DND-41 (cell line): ENCODE measurements at regions not wholly inside any gene's neighbourhood (a gene's known extent, or its start where the extent isn't known, plus 50 kb on each side); places are given as distances from the start of the nearest gene placed in this dataset.

Experiments used
- ATAC-seq: fragments of 200-7000 bp; cut with Tn5 transposase; 3 replicates; pipeline ENCODE4 v1.9.1; 2021; ENCODE audit warnings: low read depth; ENCODE audit not compliant: insufficient read depth
- DNase-seq: peaks from one replicate; pipeline ENCODE4 v3.0.0-alpha.2; 2020
- H2AFZ ChIP-seq: 2 replicates; pipeline ENCODE4 v1.6.0; 2012; ENCODE audit warnings: low read depth, low read length
- H3K27ac ChIP-seq: 2 replicates; pipeline ENCODE4 v1.5.1; 2012; ENCODE audit warnings: low read length, inconsistent platforms
- H3K27me3 ChIP-seq: fragments of 200-600 bp; sonication (generic); 2 replicates; pipeline ENCODE4 v1.6.0; 2012; ENCODE audit warnings: low read length, mild to moderate bottlenecking, inconsistent platforms; ENCODE audit not compliant: insufficient read depth, poor library complexity
- H3K36me3 ChIP-seq: 2 replicates; pipeline ENCODE4 v1.5.1; 2012; ENCODE audit warnings: low read length, inconsistent platforms; ENCODE audit not compliant: insufficient read depth
- H3K4me1 ChIP-seq: 2 replicates; pipeline ENCODE4 v1.5.1; 2012; ENCODE audit warnings: mild to moderate bottlenecking, low read length; ENCODE audit not compliant: insufficient read depth
- H3K4me2 ChIP-seq: 2 replicates; pipeline ENCODE4 v1.6.0; 2012; ENCODE audit warnings: mild to moderate bottlenecking, moderate library complexity, low read length, inconsistent platforms; ENCODE audit not compliant: insufficient read depth
- H3K4me3 ChIP-seq, 2 experiments: fragments of 200-600 bp in 1 of 2; shearing (Covaris generic) in 1 of 2; 2 replicates each; pipeline ENCODE4 v1.5.1; 2012 to 2016; ENCODE audit warnings: inconsistent platforms in 2 of 2, low read length in 2 of 2, mild to moderate bottlenecking in 2 of 2, low read depth in 1 of 2, moderate library complexity in 1 of 2
- H3K79me2 ChIP-seq: 2 replicates; pipeline ENCODE4 v1.6.0; 2012; ENCODE audit warnings: low read length, inconsistent platforms; ENCODE audit not compliant: insufficient read depth
- H3K9ac ChIP-seq: 2 replicates; pipeline ENCODE4 v1.6.0; 2012; ENCODE audit warnings: low read depth, mild to moderate bottlenecking, inconsistent platforms, low read length, moderate library complexity
- H3K9me3 ChIP-seq: 2 replicates; pipeline ENCODE4 v1.5.1; 2012; ENCODE audit warnings: low read length, moderate library complexity, mild to moderate bottlenecking, inconsistent platforms; ENCODE audit not compliant: insufficient read depth, severe bottlenecking
- H4K20me1 ChIP-seq: 2 replicates; pipeline ENCODE4 v1.6.0; 2012; ENCODE audit warnings: low read length; ENCODE audit not compliant: insufficient read depth
- EZH2 ChIP-seq: IDR thresholded peaks from 3 replicates; pipeline ENCODE4 v1.6.1; 2012; ENCODE audit warnings: borderline replicate concordance, low read depth, mild to moderate bottlenecking, moderate library complexity, low read length, inconsistent platforms; ENCODE audit not compliant: severe bottlenecking
- TF ChIP-seq, protein P1 (sequence below): IDR thresholded peaks from 2 replicates; pipeline ENCODE4 v1.5.1; 2012; ENCODE audit warnings: borderline replicate concordance, low read length, moderate library complexity, mild to moderate bottlenecking; ENCODE audit not compliant: poor library complexity, severe bottlenecking; ENCODE audit errors: extremely low read depth

DNA sequence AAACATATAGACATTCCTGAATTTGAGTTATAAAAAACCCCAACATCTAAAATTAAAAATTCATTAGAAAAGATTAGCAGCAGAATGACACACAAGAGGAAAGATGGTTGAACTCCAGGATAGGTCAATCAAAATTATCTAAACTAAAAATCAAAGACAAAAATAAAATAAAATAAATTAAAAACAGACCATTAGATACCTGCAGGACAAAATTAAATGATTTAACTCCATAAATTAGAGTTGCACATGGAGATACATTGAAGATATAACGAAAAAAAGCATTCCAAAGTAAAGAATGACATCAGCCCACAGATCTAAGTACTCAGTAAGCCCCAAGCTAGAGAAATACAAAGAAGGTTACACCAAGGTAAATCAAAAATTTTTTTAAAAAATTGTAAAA is 226.1 kb upstream of the SORCS1 start:
- H3K9me3 ChIP-seq = no peaks in the 10 kb centered on the region
- H4K20me1 ChIP-seq = no peaks in the 10 kb centered on the region
- H3K27ac ChIP-seq = no peak overlapping the region
- DNase-seq (no peak), ATAC-seq (no peak)
- no peak overlapping the region for H3K9ac ChIP-seq
- no peaks in the 10 kb centered on the region for H3K79me2 ChIP-seq
- no peaks in the 10 kb centered on the region for H3K36me3 ChIP-seq
- no peaks in the 10 kb centered on the region for H3K27me3 ChIP-seq
- TF ChIP-seq EZH2 = no peak
- TF ChIP-seq, protein P1, sequence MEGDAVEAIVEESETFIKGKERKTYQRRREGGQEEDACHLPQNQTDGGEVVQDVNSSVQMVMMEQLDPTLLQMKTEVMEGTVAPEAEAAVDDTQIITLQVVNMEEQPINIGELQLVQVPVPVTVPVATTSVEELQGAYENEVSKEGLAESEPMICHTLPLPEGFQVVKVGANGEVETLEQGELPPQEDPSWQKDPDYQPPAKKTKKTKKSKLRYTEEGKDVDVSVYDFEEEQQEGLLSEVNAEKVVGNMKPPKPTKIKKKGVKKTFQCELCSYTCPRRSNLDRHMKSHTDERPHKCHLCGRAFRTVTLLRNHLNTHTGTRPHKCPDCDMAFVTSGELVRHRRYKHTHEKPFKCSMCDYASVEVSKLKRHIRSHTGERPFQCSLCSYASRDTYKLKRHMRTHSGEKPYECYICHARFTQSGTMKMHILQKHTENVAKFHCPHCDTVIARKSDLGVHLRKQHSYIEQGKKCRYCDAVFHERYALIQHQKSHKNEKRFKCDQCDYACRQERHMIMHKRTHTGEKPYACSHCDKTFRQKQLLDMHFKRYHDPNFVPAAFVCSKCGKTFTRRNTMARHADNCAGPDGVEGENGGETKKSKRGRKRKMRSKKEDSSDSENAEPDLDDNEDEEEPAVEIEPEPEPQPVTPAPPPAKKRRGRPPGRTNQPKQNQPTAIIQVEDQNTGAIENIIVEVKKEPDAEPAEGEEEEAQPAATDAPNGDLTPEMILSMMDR = no peak
- no peak overlapping the region for H3K4me2 ChIP-seq
- H3K4me1 ChIP-seq = no peaks in the 10 kb centered on the region
- no peak overlapping the region for H3K4me3 ChIP-seq
- H2AFZ ChIP-seq = no peak overlapping the region

DNA sequence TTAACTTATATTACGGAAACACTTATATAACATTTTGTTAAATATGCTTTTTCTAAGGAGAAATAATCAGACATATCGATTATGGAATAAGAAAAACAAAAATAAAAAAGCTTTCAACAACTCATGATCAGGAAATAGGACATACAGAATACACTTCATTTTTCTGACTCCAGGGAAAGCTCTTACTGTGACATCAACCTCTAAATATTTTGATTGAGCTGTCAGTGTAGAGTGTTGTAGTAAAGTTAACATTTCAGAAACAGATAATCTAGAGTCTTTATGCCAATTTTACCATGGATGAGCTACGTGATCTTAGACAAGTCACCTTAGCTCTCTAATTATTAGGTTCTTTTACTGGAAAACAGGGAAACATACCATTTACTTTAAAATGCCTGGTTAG is 218.9 kb upstream of the SORCS1 start:
- no peaks in the 10 kb centered on the region for H3K4me1 ChIP-seq
- H3K27me3 ChIP-seq = no peaks in the 10 kb centered on the region
- H3K9ac ChIP-seq = no peak overlapping the region
- no peak for ATAC-seq
- no peak for TF ChIP-seq EZH2
- TF ChIP-seq, protein P1 = no peak
- H3K9me3 ChIP-seq = no peaks in the 10 kb centered on the region
- no peak overlapping the region for H3K4me3 ChIP-seq
- no peak overlapping the region for H2AFZ ChIP-seq
- no peak overlapping the region for H3K27ac ChIP-seq
- H3K79me2 ChIP-seq = no peaks in the 10 kb centered on the region
- no peak for DNase-seq
- no peaks in the 10 kb centered on the region for H3K36me3 ChIP-seq
- H4K20me1 ChIP-seq = no peaks in the 10 kb centered on the region
- H3K4me2 ChIP-seq = no peak overlapping the region

GRCh38 chr10:107379601-107380000 is 215.1 kb upstream of the SORCS1 start:
- no peaks in the 10 kb centered on the region for H3K36me3 ChIP-seq
- H3K9me3 ChIP-seq = no peaks in the 10 kb centered on the region
- no peak overlapping the region for H3K4me3 ChIP-seq
- ATAC-seq (no peak), DNase-seq (no peak)
- H3K9ac ChIP-seq = no peak overlapping the region
- no peak overlapping the region for H3K4me2 ChIP-seq
- no peak overlapping the region for H3K27ac ChIP-seq
- H3K27me3 ChIP-seq = no peaks in the 10 kb centered on the region
- no peaks in the 10 kb centered on the region for H3K4me1 ChIP-seq
- H2AFZ ChIP-seq = no peak overlapping the region
- H4K20me1 ChIP-seq = no peaks in the 10 kb centered on the region
- H3K79me2 ChIP-seq = no peaks in the 10 kb centered on the region
- TF ChIP-seq, protein P1 = no peak
- no peak for TF ChIP-seq EZH2

- Histone ChIP-seq H3K9ac (no peak overlapping the region), H3K4me2 (no peak overlapping the region), H3K9me3 (no peaks in the 10 kb centered on the region), H3K27me3 (no peaks in the 10 kb centered on the region), H3K4me3 (no peak overlapping the region), H3K27ac (no peak overlapping the region), H2AFZ (no peak overlapping the region), H3K4me1 (no peaks in the 10 kb centered on the region), H3K79me2 (no peaks in the 10 kb centered on the region), H3K36me3 (no peaks in the 10 kb centered on the region), H4K20me1 (no peaks in the 10 kb centered on the region)
- no peak for TF ChIP-seq EZH2
- TF ChIP-seq, protein P1 = no peak
- DNase-seq (no peak), ATAC-seq (no peak)
Measured at GRCh38 chr10:107371801-107372200, 207.3 kb upstream of the SORCS1 start.
